Suprapubic skin (tissue), 4 donors: ENCODE measurements at regions not wholly inside any gene's neighbourhood (a gene's known extent, or its start where the extent isn't known, plus 50 kb on each side); places are given as distances from the start of the nearest gene placed in this dataset.

Experiments
- EP300 ChIP-seq: sonication (generic); formaldehyde crosslinking; IDR thresholded peaks from one replicate; pipeline ENCODE4 v1.6.1; 2017; ENCODE audit warnings: antibody characterized with exemption
- POLR2AphosphoS5 ChIP-seq, 3 donors: sonication (generic); formaldehyde crosslinking; IDR thresholded peaks; one replicate each; pipeline ENCODE4 v1.6.1; 2017; ENCODE audit warnings: antibody characterized with exemption in 3 of 3

- TF ChIP-seq EP300 (no peak), POLR2AphosphoS5 (IDR thresholded peaks at IDR 0.05) (no peak)
Measured at GRCh38 chr10:60491162-60491561, 101.5 kb upstream of the ANK3 start.
